Colonic mucosa (tissue), 4 donors: ENCODE measurements at regions not wholly inside any gene's neighbourhood (a gene's known extent, or its start where the extent isn't known, plus 50 kb on each side); places are given as distances from the start of the nearest gene placed in this dataset.

ENCODE experiments used
- DNase-seq: peaks from one replicate; pipeline ENCODE4 v3.0.0-alpha.2; 2020
- H3K27ac ChIP-seq: fragments of 200-600 bp; one replicate; pipeline ENCODE4 v1.8.0; 2021
- H3K27me3 ChIP-seq: fragments of 200-600 bp; one replicate; pipeline ENCODE4 v1.8.0; 2021
- H3K36me3 ChIP-seq: fragments of 200-600 bp; one replicate; pipeline ENCODE4 v1.8.0; 2021
- H3K4me1 ChIP-seq: fragments of 200-600 bp; one replicate; pipeline ENCODE4 v1.8.0; 2021; ENCODE audit warnings: mild to moderate bottlenecking
- H3K4me3 ChIP-seq: fragments of 200-600 bp; one replicate; pipeline ENCODE4 v1.8.0; 2021
- H3K9ac ChIP-seq, 2 donors: one replicate each; pipeline ENCODE4 v1.7.0; 2013; ENCODE audit warnings: control low read depth in 2 of 2, low read depth in 2 of 2, low read length in 2 of 2
- H3K9me3 ChIP-seq: fragments of 200-600 bp; one replicate; pipeline ENCODE4 v1.8.0; 2021
- CTCF ChIP-seq: fragments of 200-600 bp; IDR thresholded peaks from one replicate; pipeline ENCODE4 v1.8.0; 2022; ENCODE audit warnings: antibody characterized with exemption, mild to moderate bottlenecking
- intact Hi-C: fragments of 100-400 bp; cut with DNase I; formaldehyde crosslinking; loops from one replicate; pipeline ENCODE4 v1.14.1; 2022
- donor health status: healthy.
- donor health status: DM: no; HTN: no; CAD: no.
- donor health status: DM: no; HTN: no; CAD: no.

DNA sequence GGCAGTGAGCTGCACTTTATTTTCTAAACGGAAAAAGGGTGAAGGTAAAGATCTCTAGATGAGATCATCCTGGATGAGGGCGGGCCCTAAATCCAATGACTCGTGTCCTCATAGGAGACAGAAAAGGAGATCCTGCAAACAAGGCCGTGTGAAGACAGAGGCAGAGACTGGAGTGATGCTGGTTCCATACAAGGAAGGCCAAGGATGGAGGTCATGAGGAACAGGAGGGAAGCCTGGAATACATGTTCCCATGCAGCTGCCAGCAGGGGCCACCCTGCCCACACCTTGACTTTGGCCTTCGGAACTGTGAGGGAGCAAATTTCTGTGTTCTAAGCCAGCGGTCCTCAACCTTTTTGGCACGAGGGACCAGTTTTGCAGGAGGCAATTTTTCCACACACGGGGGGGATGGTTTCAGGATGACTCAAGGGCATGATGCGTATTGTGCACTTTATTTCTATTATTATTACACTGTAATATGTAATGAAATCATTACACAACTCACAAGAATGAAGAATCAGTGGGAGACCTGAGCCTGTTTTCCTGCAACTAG lies 94.3 kb downstream of the PSMG1 start:
- no peak for TF ChIP-seq CTCF
- intact Hi-C loops, result no loop called here
- Histone ChIP-seq H3K4me3 (no peak overlapping the region), H3K27ac (peak overlapping the region; percentile 25), H3K9ac (no peak overlapping the region), H3K4me1 (no peaks in the 10 kb centered on the region), H3K9me3 (no peaks in the 10 kb centered on the region), H3K36me3 (no peaks in the 10 kb centered on the region), H3K27me3 (no peaks in the 10 kb centered on the region)
- no peak for DNase-seq

DNA sequence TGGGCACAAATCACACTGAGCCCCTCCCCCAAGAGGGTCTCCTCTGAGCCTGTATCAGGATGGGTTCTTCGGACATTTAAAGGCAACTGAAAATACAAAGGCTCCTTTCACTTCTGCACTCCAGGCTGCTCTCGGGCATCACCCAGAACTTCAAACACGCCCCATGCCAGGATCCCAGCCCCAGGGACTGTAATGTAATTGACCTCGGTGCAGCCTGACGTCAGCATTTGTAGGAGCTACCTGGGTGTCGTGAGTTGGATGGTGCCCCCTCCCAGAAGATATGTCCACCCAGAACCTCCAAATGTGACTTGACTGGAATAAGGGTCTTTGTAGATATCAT lies 95.2 kb downstream of the PSMG1 start:
- Histone ChIP-seq H3K9ac (no peak overlapping the region), H3K4me1 (no peaks in the 10 kb centered on the region), H3K36me3 (no peaks in the 10 kb centered on the region), H3K4me3 (no peak overlapping the region), H3K27me3 (no peaks in the 10 kb centered on the region), H3K27ac (peak overlapping the region; percentile 25), H3K9me3 (no peaks in the 10 kb centered on the region)
- no peak for TF ChIP-seq CTCF
- intact Hi-C loops, result no loop called here
- no peak for DNase-seq

GRCh38 chr21:39087238-39088030 lies 95.8 kb downstream of the PSMG1 start:
- intact Hi-C loops, result no loop called here
- H3K9ac ChIP-seq, result peak overlapping the region in 1 of 2 donors; percentile 19

GRCh38 chr21:39086547-39086946 lies 96.7 kb downstream of the PSMG1 start:
- Histone ChIP-seq H3K36me3 (no peaks in the 10 kb centered on the region), H3K27me3 (no peaks in the 10 kb centered on the region), H3K9me3 (no peaks in the 10 kb centered on the region), H3K4me3 (no peak overlapping the region), H3K9ac (peak overlapping the region in 1 of 2 donors; percentile 19), H3K27ac (no peak overlapping the region), H3K4me1 (no peaks in the 10 kb centered on the region)
- no peak for DNase-seq
- no peak for TF ChIP-seq CTCF
- intact Hi-C loops, result no loop called here

More at GRCh38 chr21:39087238-39088030, 95.8 kb downstream of the PSMG1 start:
- TF ChIP-seq CTCF, result no peak
- H3K27me3 ChIP-seq, result no peaks in the 10 kb centered on the region
- H3K9me3 ChIP-seq, result no peaks in the 10 kb centered on the region
- DNase-seq, result no peak
- no peaks in the 10 kb centered on the region for H3K4me1 ChIP-seq
- no peak overlapping the region for H3K4me3 ChIP-seq
- H3K36me3 ChIP-seq, result no peaks in the 10 kb centered on the region
- H3K27ac ChIP-seq, result no peak overlapping the region

DNA sequence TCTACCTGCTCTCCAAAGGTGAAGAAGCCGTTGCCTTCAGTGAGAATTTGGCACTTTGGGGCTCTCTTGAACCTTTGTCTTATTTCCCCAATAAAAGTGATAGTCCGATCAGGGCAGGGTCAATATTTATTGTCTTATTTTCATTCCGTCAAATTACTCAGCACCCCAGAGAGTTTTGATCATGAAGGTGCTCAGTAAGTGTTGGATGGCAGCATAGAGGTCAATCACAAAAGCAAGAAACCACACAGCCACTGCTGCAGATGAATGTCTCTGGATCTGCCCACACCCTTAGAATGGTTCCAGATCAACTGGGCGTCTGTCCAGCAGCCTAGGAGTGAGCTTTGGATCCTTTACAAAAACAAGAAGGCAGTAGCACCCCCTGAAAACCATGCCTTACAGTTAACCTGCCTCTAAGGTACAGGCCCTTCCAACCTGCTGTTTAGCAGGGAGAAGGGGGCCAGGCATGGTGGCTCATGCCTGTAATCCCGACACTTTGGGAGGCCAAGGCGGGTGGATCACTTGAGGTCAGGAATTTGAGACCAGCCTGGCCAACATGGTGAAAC lies 97.3 kb downstream of the PSMG1 start:
- no peak for DNase-seq
- TF ChIP-seq CTCF, result no peak
- intact Hi-C loops, result no loop called here
- Histone ChIP-seq H3K9me3 (no peaks in the 10 kb centered on the region), H3K27ac (no peak overlapping the region), H3K9ac (no peak overlapping the region), H3K4me3 (no peak overlapping the region), H3K36me3 (no peaks in the 10 kb centered on the region), H3K4me1 (no peaks in the 10 kb centered on the region), H3K27me3 (no peaks in the 10 kb centered on the region)
